Left lung (tissue), 4 donors: ENCODE measurements at regions not wholly inside any gene's neighbourhood (a gene's known extent, or its start where the extent isn't known, plus 50 kb on each side); places are given as distances from the start of the nearest gene placed in this dataset.

Experiments used
- ATAC-seq: fragments of 200-7000 bp; cut with Tn5 transposase; one replicate; pipeline ENCODE4 v1.9.1; 2020; ENCODE audit warnings: moderate library complexity
- DNase-seq, 4 donors: peaks; one replicate each; pipeline ENCODE4 v3.0.0-alpha.2; 2013 to 2020
- H3K27ac ChIP-seq, 2 donors: fragments of 200-600 bp; sonication (generic) in 1 of 2; one replicate each; pipeline versions ENCODE4 v1.5.0 to v1.8.0; 2020 to 2021
- H3K27me3 ChIP-seq, 2 donors: fragments of 200-600 bp; sonication (generic) in 1 of 2; one replicate each; pipeline versions ENCODE4 v1.5.0 to v1.8.0; 2020 to 2021
- H3K36me3 ChIP-seq, 2 donors: fragments of 200-600 bp; sonication (generic) in 1 of 2; one replicate each; pipeline versions ENCODE4 v1.5.0 to v1.8.0; 2020 to 2021
- H3K4me1 ChIP-seq, 2 donors: fragments of 200-600 bp; one replicate each; pipeline ENCODE4 v1.8.0; 2021
- H3K4me3 ChIP-seq, 2 donors: fragments of 200-600 bp; sonication (generic) in 1 of 2; one replicate each; pipeline versions ENCODE4 v1.5.0 to v1.8.0; 2020 to 2021; ENCODE audit warnings: mild to moderate bottlenecking in 1 of 2
- H3K9me3 ChIP-seq, 2 donors: fragments of 200-600 bp; sonication (generic) in 1 of 2; one replicate each; pipeline versions ENCODE4 v1.5.0 to v1.8.0; 2020 to 2021
- intact Hi-C, 2 donors: fragments of 100-400 bp; cut with DNase I; formaldehyde crosslinking; loops; one replicate each; pipeline versions ENCODE4 v1.11.2 to v1.14.2; 2022
- TF ChIP-seq, protein P1 (sequence below), 2 donors: fragments of 200-600 bp; sonication (generic) in 1 of 2; IDR thresholded peaks; one replicate each; pipeline versions ENCODE4 v1.5.0 to v1.8.0; 2021; ENCODE audit warnings: antibody characterized with exemption in 2 of 2
- donor health status: DM: no; HTN: yes; CAD: no.
- donor health status: DM: no; HTN: no; CAD: no.

DNA sequence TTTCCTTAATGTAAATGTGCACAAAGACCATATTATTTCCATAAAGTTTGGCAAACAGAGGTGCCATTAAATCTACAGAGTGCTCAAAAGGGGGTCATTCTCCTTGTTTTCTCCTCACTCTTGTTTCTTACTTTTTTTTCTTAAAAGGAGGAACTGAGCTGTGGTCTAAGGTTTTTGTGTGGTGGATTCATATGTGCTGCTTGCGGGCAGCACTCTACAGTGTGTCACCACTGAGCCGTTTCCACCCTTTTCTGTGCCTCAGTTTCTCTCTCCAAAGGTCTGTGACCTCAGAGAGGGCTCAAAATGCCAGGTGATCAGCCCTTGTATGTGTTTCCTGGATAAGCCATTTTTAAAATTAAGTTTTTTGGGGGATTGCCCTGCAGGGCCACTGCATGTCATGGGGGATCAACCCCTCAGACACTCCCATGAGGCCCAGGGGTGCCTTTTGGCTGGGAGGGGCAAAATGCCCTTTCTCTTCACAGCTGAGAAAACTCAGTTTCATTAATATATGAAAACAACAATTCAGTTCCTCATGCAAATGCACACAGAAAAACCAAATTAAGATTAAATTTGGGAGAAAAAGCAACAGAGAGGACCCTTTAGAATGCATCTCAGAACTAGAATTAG is 56.9 kb upstream of the VOPP1 start:
- H3K27me3 ChIP-seq: no peaks in the 10 kb centered on the region
- no peak overlapping the region for H3K4me3 ChIP-seq
- no peaks in the 10 kb centered on the region for H3K36me3 ChIP-seq
- DNase-seq (no peak), ATAC-seq (no peak)
- intact Hi-C loops: no loop called here
- no peak overlapping the region for H3K27ac ChIP-seq
- TF ChIP-seq, protein P1, sequence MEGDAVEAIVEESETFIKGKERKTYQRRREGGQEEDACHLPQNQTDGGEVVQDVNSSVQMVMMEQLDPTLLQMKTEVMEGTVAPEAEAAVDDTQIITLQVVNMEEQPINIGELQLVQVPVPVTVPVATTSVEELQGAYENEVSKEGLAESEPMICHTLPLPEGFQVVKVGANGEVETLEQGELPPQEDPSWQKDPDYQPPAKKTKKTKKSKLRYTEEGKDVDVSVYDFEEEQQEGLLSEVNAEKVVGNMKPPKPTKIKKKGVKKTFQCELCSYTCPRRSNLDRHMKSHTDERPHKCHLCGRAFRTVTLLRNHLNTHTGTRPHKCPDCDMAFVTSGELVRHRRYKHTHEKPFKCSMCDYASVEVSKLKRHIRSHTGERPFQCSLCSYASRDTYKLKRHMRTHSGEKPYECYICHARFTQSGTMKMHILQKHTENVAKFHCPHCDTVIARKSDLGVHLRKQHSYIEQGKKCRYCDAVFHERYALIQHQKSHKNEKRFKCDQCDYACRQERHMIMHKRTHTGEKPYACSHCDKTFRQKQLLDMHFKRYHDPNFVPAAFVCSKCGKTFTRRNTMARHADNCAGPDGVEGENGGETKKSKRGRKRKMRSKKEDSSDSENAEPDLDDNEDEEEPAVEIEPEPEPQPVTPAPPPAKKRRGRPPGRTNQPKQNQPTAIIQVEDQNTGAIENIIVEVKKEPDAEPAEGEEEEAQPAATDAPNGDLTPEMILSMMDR (IDR thresholded peaks at IDR 0.05): no peak
- no peaks in the 10 kb centered on the region for H3K4me1 ChIP-seq
- peaks cover 0 to 16% of the 10 kb centered on the region in 2 donors for H3K9me3 ChIP-seq

DNA sequence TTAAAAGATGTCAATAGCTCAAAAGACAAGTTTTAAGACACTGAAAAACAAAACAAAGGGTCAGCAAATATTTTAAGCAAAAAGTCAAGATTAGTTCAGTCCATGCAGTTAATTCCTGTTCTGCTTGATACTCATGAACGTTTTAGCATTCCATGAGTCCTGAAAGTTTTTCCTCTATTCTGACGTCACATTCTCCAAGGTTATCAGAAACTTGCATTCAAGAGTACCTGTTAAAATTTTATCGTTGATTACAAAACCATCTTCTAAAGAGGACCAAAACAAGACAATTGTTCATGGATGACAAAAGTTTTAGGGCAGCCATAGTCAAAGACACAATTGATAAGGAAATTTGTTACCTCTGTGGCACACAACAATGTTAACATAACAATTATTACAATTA is 52.5 kb upstream of the VOPP1 start:
- no peak overlapping the region for H3K27ac ChIP-seq
- TF ChIP-seq, protein P1 (IDR thresholded peaks at IDR 0.05): no peak
- H3K27me3 ChIP-seq: no peaks in the 10 kb centered on the region

DNA sequence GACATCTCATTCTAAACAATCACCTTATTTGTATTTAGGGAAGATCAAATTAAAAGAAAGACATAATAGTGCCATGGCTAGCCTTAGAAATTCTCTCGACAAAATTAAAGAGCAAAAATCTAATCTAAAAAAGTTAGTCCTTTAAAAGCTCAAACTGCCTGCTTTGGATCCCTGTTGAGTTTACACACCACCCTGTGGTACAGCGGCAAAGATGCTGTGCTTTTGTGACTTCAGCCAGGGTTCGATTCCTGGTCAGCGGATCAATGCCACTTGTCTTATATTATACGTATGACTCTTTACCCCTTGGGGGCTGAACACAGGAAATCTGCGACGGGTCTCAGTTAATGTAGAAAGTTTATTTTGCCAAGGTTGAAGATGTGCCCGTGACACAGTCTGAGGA is 51.3 kb upstream of the VOPP1 start:
- ATAC-seq: no peak
- no peaks in the 10 kb centered on the region for H3K4me1 ChIP-seq
- intact Hi-C loops: no loop called here

More for the DNA sequence above, 52.5 kb upstream of the VOPP1 start:
- Histone ChIP-seq H3K9me3 (peaks cover 0 to 17% of the 10 kb centered on the region in 2 donors), H3K36me3 (no peaks in the 10 kb centered on the region), H3K4me1 (no peaks in the 10 kb centered on the region), H3K4me3 (no peak overlapping the region)
- no peak for DNase-seq
- no peak for ATAC-seq
- intact Hi-C loops: no loop called here

DNA sequence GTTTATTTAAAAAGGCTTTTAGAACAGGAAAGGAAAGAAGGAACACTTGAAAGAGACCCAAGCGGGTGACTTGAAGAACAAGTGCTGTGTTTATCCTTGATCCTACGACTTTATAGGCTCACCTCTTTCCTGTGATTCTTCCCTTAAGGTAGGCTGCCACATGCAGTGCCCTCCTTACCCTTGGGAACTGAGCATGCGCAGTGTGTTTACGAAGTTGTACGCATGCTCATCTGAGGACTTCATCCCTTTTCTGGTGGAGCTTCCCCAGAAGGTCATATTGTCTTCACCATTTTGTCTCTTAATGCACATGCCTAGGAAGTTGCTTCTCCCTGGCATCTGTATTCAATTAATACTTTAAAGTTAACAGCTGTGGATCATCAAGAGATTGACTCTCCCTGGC is 49.9 kb upstream of the VOPP1 start:
- Histone ChIP-seq H3K27me3 (no peaks in the 10 kb centered on the region), H3K4me3 (no peak overlapping the region), H3K9me3 (peaks cover 0 to 31% of the 10 kb centered on the region in 2 donors), H3K27ac (no peak overlapping the region), H3K36me3 (no peaks in the 10 kb centered on the region), H3K4me1 (no peaks in the 10 kb centered on the region)
- intact Hi-C loops: no loop called here
- TF ChIP-seq, protein P1 (IDR thresholded peaks at IDR 0.05): no peak
- DNase-seq (no peak), ATAC-seq (no peak)

More for the DNA sequence above, 51.3 kb upstream of the VOPP1 start:
- H3K36me3 ChIP-seq: no peaks in the 10 kb centered on the region
- TF ChIP-seq, protein P1 (IDR thresholded peaks at IDR 0.05): no peak
- peaks cover 0 to 25% of the 10 kb centered on the region in 2 donors for H3K9me3 ChIP-seq
- no peaks in the 10 kb centered on the region for H3K27me3 ChIP-seq
- DNase-seq: no peak
- no peak overlapping the region for H3K27ac ChIP-seq
- H3K4me3 ChIP-seq: no peak overlapping the region
